ENCODE measurements at regions not wholly inside any gene's neighbourhood (a gene's known extent, or its start where the extent isn't known, plus 50 kb on each side); places are given as distances from the start of the nearest gene placed in this dataset.
"Not testable (repeated sequence)": the region's sequence is repeated elsewhere in the genome, so short reads cannot be mapped to it uniquely, and the experiment has no call there.

DNA sequence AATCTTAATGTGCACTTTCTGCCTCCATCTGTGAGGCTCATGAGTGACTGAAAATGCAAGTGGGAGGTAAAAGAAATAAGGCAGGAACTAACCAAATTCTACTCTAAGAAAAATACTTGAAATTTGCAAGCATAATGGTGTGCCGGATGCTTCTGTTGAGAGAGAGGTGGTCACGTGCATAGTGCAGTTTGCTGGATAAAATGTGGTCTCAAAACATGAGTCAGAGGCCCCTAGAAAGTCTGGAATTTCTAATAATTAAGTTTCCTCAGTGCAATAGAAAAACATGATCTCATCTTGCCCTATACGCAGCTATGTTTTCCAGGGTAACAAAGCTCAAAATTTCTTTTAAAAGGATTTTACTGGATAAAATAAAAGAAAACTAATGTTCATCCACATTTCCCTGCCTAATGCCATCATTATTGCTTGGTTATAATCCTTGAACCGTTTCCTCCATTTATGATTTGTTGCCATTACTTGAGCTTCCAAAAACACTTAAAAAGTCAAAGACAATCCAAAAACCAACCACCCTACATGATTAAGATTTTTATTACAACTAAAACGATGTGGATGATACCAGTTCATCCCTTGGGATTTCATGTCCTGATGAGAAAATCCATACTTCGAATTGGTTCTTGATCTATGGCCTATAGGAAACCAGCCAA, 351.7 kb upstream of the ARID1B start:
- in situ Hi-C loops (cut with HindIII; ENCODE audit: low pct_unique_long_range_greater_than_20kb, low sequenced_read_pairs), result no loop called here
- DNase-seq (ENCODE audit: low read depth, low spot score), result no peak

DNA sequence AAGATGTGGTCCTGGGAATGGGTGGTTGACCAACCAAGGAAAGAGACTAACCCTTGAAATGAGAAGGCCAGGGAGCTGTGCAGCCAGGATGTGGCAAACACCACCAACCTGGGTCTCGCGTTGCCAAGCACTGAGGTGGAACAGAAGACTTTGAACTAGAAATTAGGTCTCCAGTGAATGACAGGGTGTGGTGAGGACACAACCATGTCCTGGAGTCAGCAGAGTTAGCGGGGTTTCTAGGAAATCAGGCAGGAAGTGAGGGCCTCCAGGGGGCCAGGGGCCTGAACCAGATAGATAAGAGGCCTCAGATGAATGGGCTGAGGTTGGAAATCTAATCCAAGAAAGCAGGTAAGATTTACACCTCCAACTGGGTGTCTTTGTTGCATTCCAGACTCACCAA, 353.3 kb upstream of the ARID1B start:
- in situ Hi-C loops (cut with HindIII; ENCODE audit: low pct_unique_long_range_greater_than_20kb, low sequenced_read_pairs), result no loop called here

DNA sequence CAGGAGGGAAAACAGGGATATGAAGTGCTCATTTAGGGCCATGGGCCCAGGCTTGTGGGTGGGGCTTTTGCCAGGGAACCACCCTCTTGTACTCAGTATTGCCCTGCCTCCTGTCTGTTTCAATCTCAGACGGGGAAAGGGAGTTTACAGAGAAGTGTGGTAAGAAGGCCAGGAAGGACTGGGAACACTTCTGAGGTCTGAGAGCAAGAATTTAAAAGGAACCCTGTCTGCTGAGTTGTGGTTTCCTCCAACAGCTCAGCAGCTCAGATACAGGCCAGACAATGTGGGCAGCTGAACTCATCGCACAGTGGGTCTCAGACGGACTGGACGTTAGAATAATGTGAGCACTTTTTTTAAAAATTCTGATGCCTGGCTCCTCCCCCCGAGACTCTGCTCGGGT, 354.1 kb upstream of the ARID1B start:
- in situ Hi-C loops (cut with HindIII; ENCODE audit: low pct_unique_long_range_greater_than_20kb, low sequenced_read_pairs), result no loop called here
- no peak for DNase-seq (ENCODE audit: low read depth, low spot score)

More for the DNA sequence above, 353.3 kb upstream of the ARID1B start:
- DNase-seq (ENCODE audit: low read depth, low spot score), result no peak

DNA sequence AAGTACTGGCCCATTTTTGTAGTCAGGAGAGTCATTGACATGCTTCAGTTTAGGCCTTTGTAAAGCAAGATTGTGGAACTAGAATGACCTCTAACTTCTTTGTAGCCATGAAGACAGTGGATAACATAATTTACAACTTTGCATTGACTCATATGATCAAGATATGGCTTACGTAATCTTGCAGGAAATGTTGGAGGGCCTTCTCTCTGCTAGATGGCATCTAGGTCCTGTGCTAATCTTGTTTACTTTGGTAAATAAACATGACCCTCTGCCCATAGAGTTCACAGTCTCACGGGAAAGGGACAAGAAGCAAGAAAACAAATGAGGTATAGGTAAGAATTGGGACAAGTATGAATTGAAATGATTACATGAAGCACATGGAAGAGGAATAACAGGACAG, 355.2 kb upstream of the ARID1B start:
- in situ Hi-C loops (cut with HindIII; ENCODE audit: low pct_unique_long_range_greater_than_20kb, low sequenced_read_pairs), result no loop called here
- DNase-seq (ENCODE audit: low read depth, low spot score), result no peak

DNA sequence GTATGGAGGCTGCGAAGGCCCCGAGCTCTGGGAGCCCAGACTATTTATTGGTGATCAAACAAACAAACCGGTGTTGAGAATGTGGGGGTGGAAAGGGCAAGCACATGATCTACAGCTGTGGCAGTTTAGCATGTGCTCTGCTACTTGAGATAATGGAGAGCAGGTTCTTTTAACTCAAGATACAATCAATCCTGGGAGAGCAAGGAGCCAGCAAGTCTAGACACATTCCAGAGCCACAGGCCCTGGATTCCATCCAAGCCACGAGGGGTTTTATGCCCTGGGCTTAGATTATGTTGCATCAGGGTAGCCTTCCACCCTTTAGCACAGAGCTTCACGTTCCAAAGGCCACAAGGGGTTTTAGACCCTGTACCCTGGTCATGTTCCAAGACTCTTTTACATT, 355.9 kb upstream of the ARID1B start:
- DNase-seq (ENCODE audit: low read depth, low spot score); in situ Hi-C loops (cut with HindIII; ENCODE audit: low pct_unique_long_range_greater_than_20kb, low sequenced_read_pairs): not testable (repeated sequence)

DNA sequence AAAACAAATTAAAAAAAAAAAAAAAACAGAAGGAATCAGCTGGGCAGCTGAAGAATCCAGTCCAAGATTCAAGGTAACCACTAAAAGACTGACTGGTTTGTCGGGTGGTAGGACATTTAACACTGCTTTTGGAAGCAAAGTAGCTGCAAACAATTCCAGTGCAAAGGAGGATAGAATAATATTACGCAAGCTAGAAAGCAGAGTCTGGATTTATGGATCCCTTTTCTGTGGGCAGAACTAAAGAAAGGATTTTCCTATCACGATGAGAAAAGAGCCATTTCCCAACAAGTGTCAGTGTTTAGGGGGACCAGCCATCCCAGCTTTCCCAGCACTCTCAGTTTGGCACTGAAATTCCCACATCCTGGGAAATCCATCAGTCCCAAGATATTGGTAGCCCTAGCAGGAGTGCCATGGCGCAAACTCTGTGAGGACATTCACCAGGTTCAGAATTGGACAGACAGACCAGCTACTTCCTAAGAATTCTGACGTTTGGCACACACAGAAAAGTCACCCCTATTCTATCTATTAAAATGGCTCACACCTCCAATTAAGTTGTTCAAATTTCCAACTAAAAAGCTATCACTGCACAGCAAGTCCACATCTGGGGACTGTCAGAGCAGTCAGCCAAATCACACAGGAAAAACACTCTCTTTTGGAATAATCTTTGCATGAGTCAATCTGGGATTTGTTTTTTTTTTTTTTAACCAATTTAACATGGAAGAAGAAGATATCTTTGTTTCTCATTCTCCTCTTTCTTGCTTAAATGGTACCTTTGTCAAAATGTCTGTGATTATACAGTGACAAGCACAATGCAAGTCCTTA, 356.8 kb upstream of the ARID1B start:
- in situ Hi-C loops (cut with HindIII; ENCODE audit: low pct_unique_long_range_greater_than_20kb, low sequenced_read_pairs), result no loop called here
- no peak for DNase-seq (ENCODE audit: low read depth, low spot score)

DNA sequence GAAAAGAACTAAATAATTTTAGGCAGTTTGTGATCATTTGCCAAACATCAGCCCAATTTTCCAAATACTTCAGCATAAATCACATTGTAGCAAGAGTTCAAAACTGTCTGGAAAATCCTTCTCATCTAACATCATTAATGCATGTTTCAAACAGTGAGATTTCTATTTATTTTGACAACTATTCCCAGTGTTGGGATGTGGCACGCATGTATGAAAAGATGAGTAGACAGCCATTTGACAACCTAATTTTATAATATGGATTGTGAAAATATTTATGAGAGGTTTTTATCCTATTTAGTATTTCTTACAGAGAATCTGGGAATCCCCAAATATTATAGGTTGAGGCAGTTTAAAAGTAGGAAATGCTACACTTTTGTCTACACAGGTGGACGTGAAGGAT, 357.6 kb upstream of the ARID1B start:
- no peak for DNase-seq (ENCODE audit: low read depth, low spot score)
- in situ Hi-C loops (cut with HindIII; ENCODE audit: low pct_unique_long_range_greater_than_20kb, low sequenced_read_pairs), result no loop called here

DNA sequence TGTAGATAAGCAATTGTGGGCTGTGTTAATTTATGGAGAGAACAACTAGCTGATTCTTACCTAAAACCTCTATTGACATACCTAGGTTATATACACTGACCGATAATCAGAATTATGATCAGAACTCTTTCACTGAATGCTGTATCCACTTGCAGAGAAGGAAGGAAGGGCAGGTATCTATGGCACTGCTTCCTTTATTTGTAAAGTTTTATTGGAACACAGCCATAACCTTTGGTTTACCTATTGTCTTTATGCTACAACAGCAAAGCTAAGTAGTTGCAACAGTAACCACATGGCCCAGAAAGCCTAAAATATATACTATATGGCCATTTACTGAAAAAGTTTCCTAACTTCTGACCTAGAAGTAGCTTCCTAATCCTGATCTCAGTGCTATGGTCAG, 358.9 kb upstream of the ARID1B start:
- in situ Hi-C loops (cut with HindIII; ENCODE audit: low pct_unique_long_range_greater_than_20kb, low sequenced_read_pairs), result no loop called here
- no peak for DNase-seq (ENCODE audit: low read depth, low spot score)

DNA sequence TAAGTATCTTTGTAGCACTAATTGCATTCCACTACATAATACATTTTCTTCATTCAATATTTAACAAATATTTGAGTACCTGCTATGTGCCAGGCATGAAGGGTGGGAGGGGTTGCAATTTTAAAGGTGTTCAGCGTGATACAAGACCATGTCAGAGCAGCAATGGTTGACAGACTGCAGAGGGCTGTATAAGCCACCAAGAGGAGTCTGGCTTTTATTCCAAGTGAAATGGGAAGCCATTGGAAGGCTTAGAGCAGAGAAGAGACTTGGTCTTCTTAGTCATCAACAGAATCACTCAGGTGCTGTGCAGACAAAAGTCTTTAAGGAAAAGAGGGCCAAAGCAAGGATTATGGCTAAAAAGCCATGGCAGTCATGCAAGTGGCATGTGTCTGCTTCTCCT, 360.8 kb upstream of the ARID1B start:
- DNase-seq (ENCODE audit: low read depth, low spot score), result no peak
- in situ Hi-C loops (cut with HindIII; ENCODE audit: low pct_unique_long_range_greater_than_20kb, low sequenced_read_pairs), result no loop called here

DNA sequence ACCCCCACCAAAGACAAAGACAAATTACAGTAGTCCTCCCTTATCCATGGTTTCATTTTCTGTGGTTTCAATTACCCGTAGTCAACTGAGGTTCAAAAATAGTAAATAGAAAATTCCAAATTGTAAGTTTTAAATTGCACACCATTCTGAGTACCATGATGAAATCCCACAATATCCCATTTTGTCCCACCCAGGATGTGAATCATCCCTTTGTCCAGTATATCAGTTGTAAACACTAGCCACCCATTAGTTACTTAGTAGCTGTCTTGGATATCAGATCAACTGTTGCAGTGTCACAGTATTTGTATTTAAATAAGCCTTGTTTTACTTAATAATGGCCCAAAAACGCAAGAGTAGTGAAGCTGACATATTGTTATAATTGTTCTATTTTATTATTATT, 364.0 kb upstream of the ARID1B start:
- DNase-seq (ENCODE audit: low read depth, low spot score), result no peak
- in situ Hi-C loops (cut with HindIII; ENCODE audit: low pct_unique_long_range_greater_than_20kb, low sequenced_read_pairs), result no loop called here

DNA sequence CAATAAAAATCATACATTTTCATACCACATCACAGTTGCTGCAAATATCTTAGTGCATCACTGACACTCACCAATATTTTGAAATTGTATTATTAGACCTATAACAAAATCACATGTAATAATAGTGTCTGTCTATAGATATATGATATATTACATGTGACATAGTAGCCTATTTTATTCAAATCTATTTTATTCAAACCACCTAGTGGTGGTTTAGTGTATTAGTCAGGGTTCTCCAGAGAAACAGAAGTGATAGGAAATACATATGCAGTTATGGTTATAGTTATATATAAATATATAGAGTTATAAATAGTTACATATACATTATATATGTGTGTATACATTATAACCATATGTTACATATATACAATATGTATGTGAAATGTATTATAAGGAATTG, 366.5 kb upstream of the ARID1B start:
- in situ Hi-C loops (cut with HindIII; ENCODE audit: low pct_unique_long_range_greater_than_20kb, low sequenced_read_pairs), result no loop called here
- no peak for DNase-seq (ENCODE audit: low read depth, low spot score)

DNA sequence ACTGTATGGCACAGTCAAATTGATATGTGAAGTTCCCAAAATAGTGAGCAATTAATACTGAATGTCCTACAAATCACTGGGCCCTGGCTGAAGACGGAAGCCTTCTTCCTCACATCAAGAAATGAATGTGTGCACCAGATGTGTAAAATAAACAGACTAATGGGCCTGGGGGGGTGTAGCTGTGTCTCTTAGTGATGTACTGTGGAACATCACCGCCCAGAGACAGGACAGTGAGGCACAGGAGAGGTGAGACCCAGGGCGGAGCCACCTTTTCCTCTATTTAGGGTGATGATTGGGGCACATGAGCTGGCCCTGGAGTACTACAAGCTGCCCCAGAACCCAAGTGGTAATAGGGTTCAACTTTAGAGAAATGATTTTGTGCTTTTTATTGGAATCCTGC, 368.5 kb upstream of the ARID1B start:
- DNase-seq (ENCODE audit: low read depth, low spot score), result no peak
- in situ Hi-C loops (cut with HindIII; ENCODE audit: low pct_unique_long_range_greater_than_20kb, low sequenced_read_pairs), result no loop called here

DNA sequence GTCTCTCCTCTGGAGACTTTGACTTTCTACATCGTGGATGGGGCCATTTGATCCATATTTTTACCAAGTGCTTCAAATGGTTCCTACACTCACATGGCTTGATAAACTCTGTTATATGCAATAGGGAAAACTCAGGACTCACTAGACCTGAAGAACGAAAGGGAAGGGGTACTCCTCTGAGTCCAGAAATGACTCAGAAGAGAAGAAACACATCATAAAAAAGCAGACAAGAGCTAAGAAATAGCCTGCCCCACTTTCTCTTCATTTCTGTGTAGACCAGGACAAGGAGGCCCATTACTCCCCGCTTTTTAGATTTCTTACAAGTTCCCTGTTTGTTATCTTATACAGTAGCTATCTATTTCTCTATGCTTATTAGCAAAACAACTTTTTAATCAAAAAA, 369.8 kb upstream of the ARID1B start:
- DNase-seq (ENCODE audit: low read depth, low spot score), result no peak
- in situ Hi-C loops (cut with HindIII; ENCODE audit: low pct_unique_long_range_greater_than_20kb, low sequenced_read_pairs), result no loop called here

DNA sequence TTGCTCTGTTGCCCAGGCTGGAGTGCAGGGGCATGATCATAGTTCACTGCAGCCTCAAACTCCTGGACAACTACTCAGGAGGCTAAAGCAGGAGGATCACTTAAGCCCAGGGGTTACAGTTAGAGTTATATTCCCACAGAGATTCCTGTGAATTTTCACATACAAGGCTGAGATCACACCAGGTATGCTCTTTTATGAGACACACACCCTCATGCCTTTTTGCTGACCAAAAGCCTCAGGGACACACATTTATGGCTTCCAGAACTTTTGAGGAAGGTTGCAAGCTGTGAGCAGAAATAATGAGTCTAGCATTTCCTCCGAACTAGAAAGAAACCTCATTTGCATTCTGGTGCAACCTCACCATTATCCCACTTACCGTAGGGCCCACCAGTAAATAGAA, 370.5 kb upstream of the ARID1B start:
- no peak for DNase-seq (ENCODE audit: low read depth, low spot score)
- in situ Hi-C loops (cut with HindIII; ENCODE audit: low pct_unique_long_range_greater_than_20kb, low sequenced_read_pairs), result no loop called here

DNA sequence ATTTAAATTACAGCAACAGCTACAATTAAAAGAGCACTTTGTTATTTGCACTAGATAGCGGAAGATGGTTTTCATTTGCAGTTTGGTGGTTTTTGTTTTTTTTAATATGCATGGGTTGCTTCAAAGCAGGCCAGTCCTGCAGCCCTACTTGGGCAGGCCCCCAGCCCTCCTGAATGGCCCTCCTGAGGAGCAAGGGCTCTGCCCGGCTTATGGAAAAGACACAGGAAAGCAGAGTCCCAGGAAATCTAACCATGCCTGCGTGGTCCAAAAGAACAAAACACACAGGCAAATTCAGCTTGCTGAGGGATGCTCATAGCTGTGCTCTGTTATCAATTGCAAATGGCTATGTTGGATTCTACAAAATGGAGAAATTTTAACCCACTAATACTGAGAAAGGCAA, 371.1 kb upstream of the ARID1B start:
- DNase-seq (ENCODE audit: low read depth, low spot score), result no peak
- in situ Hi-C loops (cut with HindIII; ENCODE audit: low pct_unique_long_range_greater_than_20kb, low sequenced_read_pairs), result no loop called here

DNA sequence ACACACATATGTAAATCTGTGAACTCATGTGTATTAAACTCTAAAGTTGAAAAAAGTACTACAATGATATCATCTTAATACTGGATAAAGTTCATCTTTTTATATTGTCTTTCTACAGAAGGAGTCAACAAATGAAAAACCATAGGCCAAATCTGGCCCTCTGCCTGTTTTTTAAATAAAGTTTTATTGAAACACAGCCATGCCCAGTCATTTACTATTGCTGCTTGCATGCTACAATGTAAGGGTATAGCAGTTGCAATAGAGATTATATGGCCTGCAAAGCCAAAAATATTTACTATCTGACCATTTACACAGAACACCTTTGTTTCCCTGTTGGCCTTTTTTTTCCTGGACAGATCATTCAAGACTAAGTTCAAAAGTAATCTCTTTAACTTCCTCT, 374.6 kb upstream of the ARID1B start:
- no peak for DNase-seq (ENCODE audit: low read depth, low spot score)

DNA sequence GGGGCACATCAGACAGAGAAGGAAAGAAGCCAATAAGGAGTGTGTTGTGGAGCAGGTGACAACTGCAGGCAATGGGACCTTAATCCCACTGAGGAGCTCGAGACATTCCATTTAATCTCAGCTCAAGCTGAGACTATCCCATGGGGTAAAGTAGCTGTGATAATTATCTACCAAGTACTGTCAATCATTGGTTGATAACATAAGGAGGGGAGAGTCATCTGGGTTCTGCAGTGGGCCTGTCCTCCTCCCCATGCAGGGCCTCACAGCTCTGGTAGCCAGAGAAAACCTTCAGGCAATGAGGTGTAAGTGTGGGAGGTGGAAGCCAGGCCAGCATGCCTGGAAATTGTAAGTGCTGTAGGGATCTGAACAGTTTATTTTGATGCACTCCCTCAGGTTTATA, 375.0 kb upstream of the ARID1B start:
- in situ Hi-C loops (cut with HindIII; ENCODE audit: low pct_unique_long_range_greater_than_20kb, low sequenced_read_pairs), result no loop called here
- DNase-seq (ENCODE audit: low read depth, low spot score), result no peak

More for the DNA sequence above, 374.6 kb upstream of the ARID1B start:
- in situ Hi-C loops (cut with HindIII; ENCODE audit: low pct_unique_long_range_greater_than_20kb, low sequenced_read_pairs), result no loop called here

DNA sequence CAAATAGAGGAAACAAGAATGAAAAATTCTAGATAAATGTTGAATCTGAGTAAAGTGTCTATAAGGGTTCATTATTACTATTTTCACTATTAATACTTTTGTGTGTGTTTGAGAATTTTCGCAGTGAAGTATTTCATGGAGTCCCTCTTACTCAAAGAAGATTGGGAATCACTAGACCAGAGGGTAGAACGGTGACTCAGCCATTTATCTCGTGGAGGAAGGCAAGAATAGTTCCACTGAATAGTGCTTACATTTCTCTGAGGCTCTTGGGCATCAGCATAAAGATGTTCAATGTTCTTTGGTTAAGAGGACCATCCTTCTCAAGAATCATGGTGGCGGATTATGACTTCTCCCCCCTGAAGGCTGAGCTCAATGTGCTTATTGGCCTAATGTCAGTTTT, 376.7 kb upstream of the ARID1B start:
- in situ Hi-C loops (cut with HindIII; ENCODE audit: low pct_unique_long_range_greater_than_20kb, low sequenced_read_pairs), result no loop called here

DNA sequence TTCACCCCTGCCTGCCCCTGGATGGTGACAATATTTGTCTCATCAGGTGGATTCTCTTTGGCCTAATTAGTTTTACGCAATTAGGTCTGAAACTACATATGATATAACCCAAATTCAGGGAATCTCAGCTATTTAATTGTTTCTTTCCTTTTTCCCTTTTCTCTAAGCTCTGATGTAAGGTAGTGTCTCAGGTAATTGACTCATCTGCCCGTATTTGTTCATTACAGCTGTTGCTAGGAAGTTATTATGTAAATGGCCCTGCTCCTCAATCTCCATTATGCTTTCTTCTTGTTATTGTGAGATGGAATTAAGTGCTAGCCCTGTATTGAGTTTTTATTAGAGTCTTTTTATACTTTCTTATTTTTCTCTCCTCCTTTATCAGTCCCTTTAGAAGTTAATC, 378.2 kb upstream of the ARID1B start:
- no peak for DNase-seq (ENCODE audit: low read depth, low spot score)
- in situ Hi-C loops (cut with HindIII; ENCODE audit: low pct_unique_long_range_greater_than_20kb, low sequenced_read_pairs), result no loop called here

More for the DNA sequence above, 376.7 kb upstream of the ARID1B start:
- no peak for DNase-seq (ENCODE audit: low read depth, low spot score)
